ENCODE measurements at regions not wholly inside any gene's neighbourhood (a gene's known extent, or its start where the extent isn't known, plus 50 kb on each side); places are given as distances from the start of the nearest gene placed in this dataset.

DNA sequence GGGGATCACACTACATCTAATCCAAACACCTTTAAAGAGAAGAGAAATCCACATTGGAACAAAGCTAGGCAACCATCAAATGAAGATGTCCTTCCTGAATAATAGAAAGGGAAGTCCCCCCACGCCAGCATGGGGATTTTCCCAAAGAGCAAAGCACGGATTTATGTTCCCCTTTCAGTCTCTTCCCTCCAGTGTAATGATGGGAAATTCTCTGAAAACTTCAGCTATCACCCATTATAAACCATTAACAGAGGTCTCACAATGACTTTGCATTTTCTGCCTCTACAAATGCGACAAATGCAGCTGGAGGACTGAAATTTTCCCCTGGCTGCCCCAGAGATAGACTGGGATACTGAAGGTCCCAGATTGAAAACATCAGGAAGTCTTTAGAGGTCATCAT lies 368.7 kb downstream of the EFNA5 start:
- H2AFZ ChIP-seq (ENCODE audit: control insufficient read depth, low read length) = no peak overlapping the region
- no peak for FAIRE-seq
- TF ChIP-seq, protein P1, sequence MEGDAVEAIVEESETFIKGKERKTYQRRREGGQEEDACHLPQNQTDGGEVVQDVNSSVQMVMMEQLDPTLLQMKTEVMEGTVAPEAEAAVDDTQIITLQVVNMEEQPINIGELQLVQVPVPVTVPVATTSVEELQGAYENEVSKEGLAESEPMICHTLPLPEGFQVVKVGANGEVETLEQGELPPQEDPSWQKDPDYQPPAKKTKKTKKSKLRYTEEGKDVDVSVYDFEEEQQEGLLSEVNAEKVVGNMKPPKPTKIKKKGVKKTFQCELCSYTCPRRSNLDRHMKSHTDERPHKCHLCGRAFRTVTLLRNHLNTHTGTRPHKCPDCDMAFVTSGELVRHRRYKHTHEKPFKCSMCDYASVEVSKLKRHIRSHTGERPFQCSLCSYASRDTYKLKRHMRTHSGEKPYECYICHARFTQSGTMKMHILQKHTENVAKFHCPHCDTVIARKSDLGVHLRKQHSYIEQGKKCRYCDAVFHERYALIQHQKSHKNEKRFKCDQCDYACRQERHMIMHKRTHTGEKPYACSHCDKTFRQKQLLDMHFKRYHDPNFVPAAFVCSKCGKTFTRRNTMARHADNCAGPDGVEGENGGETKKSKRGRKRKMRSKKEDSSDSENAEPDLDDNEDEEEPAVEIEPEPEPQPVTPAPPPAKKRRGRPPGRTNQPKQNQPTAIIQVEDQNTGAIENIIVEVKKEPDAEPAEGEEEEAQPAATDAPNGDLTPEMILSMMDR (optimal IDR thresholded peaks at IDR 0.05 in 1 of 3, IDR thresholded peaks at IDR 0.05 in 1 of 3, conservative IDR thresholded peaks at IDR 0.05 in 1 of 3; ENCODE audit: extremely low read depth in 1 of 3, insufficient read depth in 2 of 3, low read length in 3 of 3) = no peak
- no peak for TF ChIP-seq EZH2 (IDR thresholded peaks at IDR 0.05; ENCODE audit: low read length)

DNA sequence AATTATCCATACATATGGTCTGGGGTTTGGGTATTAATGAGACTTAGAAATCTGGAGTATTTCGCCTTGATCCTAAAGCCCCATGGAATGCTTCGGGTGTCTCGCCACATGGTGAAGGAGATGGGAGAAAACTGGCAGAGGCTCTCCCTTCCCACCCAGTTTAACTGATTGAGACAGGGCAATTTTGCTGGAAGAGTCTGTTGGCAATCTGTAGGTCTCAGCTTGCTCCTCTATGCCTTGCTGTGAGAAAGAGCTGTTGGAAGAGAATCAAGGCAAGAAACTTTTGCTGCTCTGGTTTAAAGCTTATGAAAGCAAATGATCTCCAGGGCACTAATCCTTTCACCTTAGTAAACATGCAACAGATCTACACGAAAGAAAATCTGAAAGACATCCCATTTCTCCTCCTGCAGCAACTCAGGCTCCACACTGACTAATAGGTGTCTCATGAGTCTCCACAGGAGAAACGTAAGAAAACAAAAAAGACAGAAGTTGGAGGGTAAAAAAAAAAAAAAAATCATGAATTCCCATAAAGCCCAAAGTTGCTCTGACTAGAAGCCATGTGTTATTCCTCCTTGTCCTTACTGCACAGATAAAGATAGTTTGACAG lies 369.9 kb downstream of the EFNA5 start:
- H3K9me1 ChIP-seq (ENCODE audit: control insufficient read depth, extremely low read depth, insufficient read depth, low read length) = no peaks in the 10 kb centered on the region
- H3K4me2 ChIP-seq (ENCODE audit: control insufficient read depth, extremely low read depth, insufficient read depth, low read depth, low read length) = no peak overlapping the region
- dilution Hi-C loops (cut with MboI; ENCODE audit: extremely low pct_ligation_motif_present, low sequenced_read_pairs) = no loop called here
- H4K20me1 ChIP-seq (ENCODE audit: control insufficient read depth, extremely low read depth, insufficient read depth, low read length) = no peaks in the 10 kb centered on the region
- H3K79me2 ChIP-seq (ENCODE audit: control insufficient read depth, insufficient read depth, low read length) = no peaks in the 10 kb centered on the region
- no peak overlapping the region for H3K9ac ChIP-seq (ENCODE audit: control insufficient read depth, extremely low read depth, insufficient read depth, low read length)
- H3K9me3 ChIP-seq (ENCODE audit: control insufficient read depth, low read depth, low read length) = no peaks in the 10 kb centered on the region
- TF ChIP-seq, protein P1 (optimal IDR thresholded peaks at IDR 0.05 in 1 of 3, IDR thresholded peaks at IDR 0.05 in 1 of 3, conservative IDR thresholded peaks at IDR 0.05 in 1 of 3; ENCODE audit: extremely low read depth in 1 of 3, insufficient read depth in 2 of 3, low read length in 3 of 3) = no peak
- TF ChIP-seq EZH2 (IDR thresholded peaks at IDR 0.05; ENCODE audit: low read length) = no peak
- no peaks in the 10 kb centered on the region for H3K4me1 ChIP-seq (ENCODE audit: control insufficient read depth, extremely low read depth, insufficient read depth, low read length)
- H3K27me3 ChIP-seq (ENCODE audit: control insufficient read depth, extremely low read depth, insufficient read depth, low read length) = no peaks in the 10 kb centered on the region
- H3K36me3 ChIP-seq (ENCODE audit: control insufficient read depth in 2 of 2, extremely low read depth in 1 of 2, insufficient read depth in 2 of 2, low read length in 2 of 2) = no peaks in the 10 kb centered on the region
- H3K4me3 ChIP-seq (ENCODE audit: control insufficient read depth in 2 of 3, extremely low read depth in 1 of 3, insufficient read depth in 2 of 3, low read depth in 1 of 3, low read length in 3 of 3) = no peak overlapping the region
- no peak for FAIRE-seq
- DNase-seq (ENCODE audit: low read depth, low spot score) = no peak
- H3K27ac ChIP-seq (ENCODE audit: control insufficient read depth, insufficient read depth, low read length) = no peak overlapping the region
- no peak overlapping the region for H2AFZ ChIP-seq (ENCODE audit: control insufficient read depth, low read length)

More for the DNA sequence above, 368.7 kb downstream of the EFNA5 start:
- Histone ChIP-seq H3K4me3 (ENCODE audit: control insufficient read depth in 2 of 3, extremely low read depth in 1 of 3, insufficient read depth in 2 of 3, low read depth in 1 of 3, low read length in 3 of 3) (no peak overlapping the region), H3K27ac (ENCODE audit: control insufficient read depth, insufficient read depth, low read length) (no peak overlapping the region), H3K27me3 (ENCODE audit: control insufficient read depth, extremely low read depth, insufficient read depth, low read length) (no peaks in the 10 kb centered on the region), H4K20me1 (ENCODE audit: control insufficient read depth, extremely low read depth, insufficient read depth, low read length) (no peaks in the 10 kb centered on the region), H3K9me3 (ENCODE audit: control insufficient read depth, low read depth, low read length) (no peaks in the 10 kb centered on the region), H3K4me1 (ENCODE audit: control insufficient read depth, extremely low read depth, insufficient read depth, low read length) (no peaks in the 10 kb centered on the region), H3K4me2 (ENCODE audit: control insufficient read depth, extremely low read depth, insufficient read depth, low read depth, low read length) (no peak overlapping the region), H3K9ac (ENCODE audit: control insufficient read depth, extremely low read depth, insufficient read depth, low read length) (no peak overlapping the region), H3K9me1 (ENCODE audit: control insufficient read depth, extremely low read depth, insufficient read depth, low read length) (no peaks in the 10 kb centered on the region), H3K79me2 (ENCODE audit: control insufficient read depth, insufficient read depth, low read length) (no peaks in the 10 kb centered on the region), H3K36me3 (ENCODE audit: control insufficient read depth in 2 of 2, extremely low read depth in 1 of 2, insufficient read depth in 2 of 2, low read length in 2 of 2) (no peaks in the 10 kb centered on the region)
- no peak for DNase-seq (ENCODE audit: low read depth, low spot score)
- dilution Hi-C loops (cut with MboI; ENCODE audit: extremely low pct_ligation_motif_present, low sequenced_read_pairs) = no loop called here
